Neural progenitor cell (in vitro differentiated cells): ENCODE measurements at regions not wholly inside any gene's neighbourhood (a gene's known extent, or its start where the extent isn't known, plus 50 kb on each side); places are given as distances from the start of the nearest gene placed in this dataset.

ENCODE experiments used
- DNase-seq: peaks from one replicate; pipeline ENCODE4 v3.0.0-alpha.2; 2016; ENCODE audit warnings: low spot score
- H2AFZ ChIP-seq: fragments of 200-600 bp; sonication (generic); replicated peaks from 2 replicates; pipeline ENCODE4 v1.6.1; 2016; ENCODE audit warnings: antibody characterized with exemption
- H3F3A ChIP-seq: fragments of 200-600 bp; sonication (generic); 2 replicates; pipeline ENCODE4 v1.6.1; 2016; ENCODE audit warnings: antibody characterized with exemption, low read depth
- H3K27ac ChIP-seq: fragments of 200-600 bp; sonication (generic); 2 replicates; pipeline ENCODE4 v1.5.1; 2016; ENCODE audit warnings: mild to moderate bottlenecking
- H3K27me3 ChIP-seq: fragments of 200-600 bp; sonication (generic); 2 replicates; pipeline ENCODE4 v1.6.1; 2016; ENCODE audit warnings: mild to moderate bottlenecking, moderate library complexity
- H3K36me3 ChIP-seq: fragments of 200-600 bp; sonication (generic); 2 replicates; pipeline ENCODE4 v1.5.1; 2016
- H3K4me1 ChIP-seq: fragments of 200-600 bp; sonication (generic); 2 replicates; pipeline ENCODE4 v1.6.1; 2016; ENCODE audit warnings: mixed run types
- H3K4me2 ChIP-seq: fragments of 200-600 bp; sonication (generic); 2 replicates; pipeline ENCODE4 v1.6.1; 2016
- H3K4me3 ChIP-seq: fragments of 200-600 bp; sonication (generic); 2 replicates; pipeline ENCODE4 v1.5.1; 2016
- H3K79me2 ChIP-seq: fragments of 200-600 bp; sonication (generic); 2 replicates; pipeline ENCODE4 v1.6.1; 2016; ENCODE audit warnings: low read depth
- H3K9ac ChIP-seq: fragments of 200-600 bp; sonication (generic); 2 replicates; pipeline ENCODE4 v1.6.1; 2016
- H3K9me3 ChIP-seq: fragments of 200-600 bp; sonication (generic); 2 replicates; pipeline ENCODE4 v1.5.1; 2016; ENCODE audit warnings: low read depth
- H4K20me1 ChIP-seq: fragments of 200-600 bp; sonication (generic); 2 replicates; pipeline ENCODE4 v1.6.1; 2016; ENCODE audit warnings: low read depth
- H3K27ac Mint-ChIP-seq: 3 replicates; pipeline ENCODE4 v1.8.0; 2021; ENCODE audit warnings: mixed read lengths
- H3K27me3 Mint-ChIP-seq: 2 replicates; pipeline ENCODE4 v1.8.0; 2022; ENCODE audit warnings: low read depth, mild to moderate bottlenecking, inconsistent platforms, moderate library complexity, mixed read lengths; ENCODE audit not compliant: insufficient read depth
- H3K36me3 Mint-ChIP-seq: 3 replicates; pipeline ENCODE4 v1.8.0; 2021; ENCODE audit warnings: mixed read lengths
- H3K4me1 Mint-ChIP-seq: 3 replicates; pipeline ENCODE4 v1.8.0; 2021; ENCODE audit warnings: mixed read lengths
- H3K4me3 Mint-ChIP-seq: 3 replicates; pipeline ENCODE4 v1.8.0; 2021; ENCODE audit warnings: mild to moderate bottlenecking, moderate library complexity, mixed read lengths
- H3K9me3 Mint-ChIP-seq: 3 replicates; pipeline ENCODE4 v1.8.0; 2020; ENCODE audit warnings: mixed read lengths
- CTCF ChIP-seq: fragments of 200-600 bp; sonication (generic); IDR thresholded peaks from 2 replicates; pipeline ENCODE4 v1.5.1; 2017; ENCODE audit warnings: antibody characterized with exemption, mild to moderate bottlenecking
- EZH2 ChIP-seq: fragments of 200-600 bp; sonication (generic); IDR thresholded peaks from 2 replicates; pipeline ENCODE4 v1.6.1; 2017; ENCODE audit warnings: antibody characterized with exemption, mild to moderate bottlenecking, moderate library complexity
- EZH2phosphoT487 ChIP-seq: fragments of 200-600 bp; sonication (generic); IDR thresholded peaks from 2 replicates; pipeline ENCODE4 v1.6.1; 2017; ENCODE audit warnings: antibody characterized with exemption

- Mint-ChIP-seq H3K36me3 (no peaks in the 10 kb centered on the region), H3K4me3 (no peak overlapping the region), H3K4me1 (no peaks in the 10 kb centered on the region), H3K9me3 (peaks cover 4% of the 10 kb centered on the region), H3K27ac (no peak overlapping the region), H3K27me3 (no peaks in the 10 kb centered on the region)
- H2AFZ ChIP-seq: no peak overlapping the region
- H4K20me1 ChIP-seq: no peaks in the 10 kb centered on the region
- DNase-seq: peak; percentile 8
- H3K4me1 ChIP-seq: no peaks in the 10 kb centered on the region
- H3K4me3 ChIP-seq: no peak overlapping the region
- H3K4me2 ChIP-seq: no peak overlapping the region
- no peak for TF ChIP-seq CTCF
- TF ChIP-seq EZH2: no peak
- no peak for TF ChIP-seq EZH2phosphoT487
- no peaks in the 10 kb centered on the region for H3F3A ChIP-seq
- no peaks in the 10 kb centered on the region for H3K9me3 ChIP-seq
- no peaks in the 10 kb centered on the region for H3K79me2 ChIP-seq
- H3K36me3 ChIP-seq: no peaks in the 10 kb centered on the region
- H3K27ac ChIP-seq: no peak overlapping the region
- H3K9ac ChIP-seq: no peak overlapping the region
- H3K27me3 ChIP-seq: no peaks in the 10 kb centered on the region
These were observed 682.8 kb upstream of the NR2F2 start for GRCh38 chr15:95647531-95648277.

DNA sequence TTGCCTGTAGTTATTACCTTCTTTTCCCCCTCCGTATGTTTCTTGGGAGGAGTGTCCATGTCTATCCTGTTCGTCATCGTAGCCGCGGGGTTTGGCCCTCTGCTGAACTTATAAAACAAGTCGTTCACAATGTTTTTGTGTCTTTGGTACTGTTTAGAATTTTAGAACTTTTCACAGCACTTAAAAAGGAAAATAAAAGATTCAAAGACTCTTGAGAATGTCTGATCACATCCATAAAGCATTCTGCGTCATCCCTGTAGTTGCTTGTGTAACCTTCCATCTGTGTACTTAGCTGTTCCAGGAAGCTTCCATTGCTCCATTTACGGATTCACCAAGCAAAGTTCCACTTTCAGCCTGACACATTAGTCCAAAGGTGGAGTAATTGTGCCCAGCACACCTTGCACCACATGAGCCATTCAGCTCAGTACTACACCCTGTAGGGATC, 677.1 kb upstream of the NR2F2 start:
- Histone ChIP-seq H3K27ac (no peak overlapping the region), H3K27me3 (no peaks in the 10 kb centered on the region), H3K4me1 (no peaks in the 10 kb centered on the region), H4K20me1 (no peaks in the 10 kb centered on the region), H3K9ac (no peak overlapping the region), H3F3A (no peaks in the 10 kb centered on the region), H3K4me3 (no peak overlapping the region), H2AFZ (peak overlapping the region; percentile 30), H3K79me2 (no peaks in the 10 kb centered on the region), H3K9me3 (no peaks in the 10 kb centered on the region), H3K36me3 (no peaks in the 10 kb centered on the region), H3K4me2 (no peak overlapping the region)
- Mint-ChIP-seq H3K27me3 (peaks cover 3% of the 10 kb centered on the region), H3K4me3 (no peak overlapping the region), H3K4me1 (no peaks in the 10 kb centered on the region), H3K36me3 (no peaks in the 10 kb centered on the region), H3K9me3 (no peaks in the 10 kb centered on the region), H3K27ac (no peak overlapping the region)
- DNase-seq: no peak
- no peak for TF ChIP-seq EZH2
- no peak for TF ChIP-seq EZH2phosphoT487

DNA sequence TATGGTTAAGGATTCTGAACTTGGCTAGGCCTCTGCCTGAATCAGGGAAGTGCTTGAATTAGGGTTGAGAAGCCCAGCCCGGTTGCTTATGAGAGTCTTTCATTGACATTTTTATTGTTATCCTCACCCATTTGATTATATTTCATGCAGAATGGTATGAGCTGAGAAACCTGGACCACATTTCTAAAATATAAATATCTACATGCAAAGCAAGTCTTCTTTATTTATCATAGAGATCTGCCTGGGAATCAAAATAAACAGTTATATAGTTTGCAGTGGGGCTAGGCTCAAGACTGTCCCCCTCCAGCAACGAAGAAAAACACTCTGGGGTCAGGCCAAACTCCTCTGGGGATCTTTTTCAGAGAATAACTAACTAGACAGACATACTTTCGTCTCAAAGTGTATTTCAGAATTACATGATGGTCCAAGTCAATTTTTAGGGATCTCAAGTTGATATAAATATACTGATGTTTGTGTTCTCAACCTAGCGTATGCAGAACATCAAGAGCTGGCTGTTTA, 675.4 kb upstream of the NR2F2 start:
- Histone ChIP-seq H2AFZ (no peak overlapping the region), H3K9me3 (no peaks in the 10 kb centered on the region), H3K4me3 (no peak overlapping the region), H4K20me1 (no peaks in the 10 kb centered on the region), H3K27me3 (no peaks in the 10 kb centered on the region), H3K4me1 (no peaks in the 10 kb centered on the region), H3K9ac (no peak overlapping the region), H3K79me2 (no peaks in the 10 kb centered on the region), H3F3A (no peaks in the 10 kb centered on the region), H3K4me2 (no peak overlapping the region), H3K36me3 (no peaks in the 10 kb centered on the region), H3K27ac (no peak overlapping the region)
- Mint-ChIP-seq H3K36me3 (no peaks in the 10 kb centered on the region), H3K27ac (no peak overlapping the region), H3K4me3 (no peak overlapping the region), H3K9me3 (no peaks in the 10 kb centered on the region), H3K4me1 (no peaks in the 10 kb centered on the region), H3K27me3 (peaks cover 3% of the 10 kb centered on the region)
- DNase-seq: no peak
- TF ChIP-seq EZH2 (no peak), CTCF (no peak), EZH2phosphoT487 (no peak)

- no peaks in the 10 kb centered on the region for H3K9me3 Mint-ChIP-seq
- no peaks in the 10 kb centered on the region for H3K9me3 ChIP-seq
These were observed 673.9 kb upstream of the NR2F2 start for GRCh38 chr15:95656595-95656994.

More at GRCh38 chr15:95656595-95656994, 673.9 kb upstream of the NR2F2 start:
- no peaks in the 10 kb centered on the region for H4K20me1 ChIP-seq
- H3K79me2 ChIP-seq: no peaks in the 10 kb centered on the region
- no peaks in the 10 kb centered on the region for H3K36me3 ChIP-seq
- no peaks in the 10 kb centered on the region for H3K27me3 ChIP-seq
- no peaks in the 10 kb centered on the region for H3F3A ChIP-seq
- H3K27me3 Mint-ChIP-seq: peaks cover 3% of the 10 kb centered on the region
- no peak overlapping the region for H2AFZ ChIP-seq
- TF ChIP-seq CTCF (no peak), EZH2phosphoT487 (no peak), EZH2 (no peak)
- H3K27ac Mint-ChIP-seq: no peak overlapping the region
- no peaks in the 10 kb centered on the region for H3K4me1 ChIP-seq
- H3K4me3 Mint-ChIP-seq: no peak overlapping the region
- DNase-seq: no peak
- H3K9ac ChIP-seq: no peak overlapping the region
- H3K36me3 Mint-ChIP-seq: no peaks in the 10 kb centered on the region
- no peaks in the 10 kb centered on the region for H3K4me1 Mint-ChIP-seq
- no peak overlapping the region for H3K4me3 ChIP-seq
- H3K4me2 ChIP-seq: no peak overlapping the region
- no peak overlapping the region for H3K27ac ChIP-seq
